AG10803 (cell line): ENCODE measurements at regions not wholly inside any gene's neighbourhood (a gene's known extent, or its start where the extent isn't known, plus 50 kb on each side); places are given as distances from the start of the nearest gene placed in this dataset.

ENCODE experiments used
- DNase-seq: peaks from one replicate; pipeline ENCODE4 v3.0.0; 2010; ENCODE audit warnings: low read depth
- H3K4me3 ChIP-seq: 2 replicates; pipeline ENCODE4 v1.5.1; 2011; ENCODE audit warnings: mild to moderate bottlenecking, low read length, control low read depth
- TF ChIP-seq, protein P1 (sequence below): conservative IDR thresholded peaks from 2 replicates; pipeline ENCODE4 v1.5.1; 2011; ENCODE audit warnings: mild to moderate bottlenecking, low read length, control low read depth, inconsistent platforms

DNA sequence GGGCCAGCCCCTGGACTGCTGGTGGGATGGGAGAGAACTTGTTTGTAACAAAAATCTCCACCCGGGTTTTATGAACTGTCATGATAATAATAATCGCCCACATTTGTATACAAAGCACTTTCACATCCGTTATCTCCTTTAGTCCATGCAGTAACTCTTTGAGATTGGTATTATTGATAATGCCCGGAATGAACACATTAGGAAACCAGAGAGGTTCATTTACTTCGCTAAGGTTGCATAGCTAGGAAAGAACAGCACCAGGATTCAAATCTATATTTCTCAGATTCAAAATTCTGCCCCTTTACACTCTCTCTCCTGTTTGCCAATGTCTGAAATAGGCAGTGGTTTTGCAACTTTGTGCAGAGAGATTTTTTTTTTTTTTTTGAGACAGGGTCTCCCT, 131.4 kb downstream of the FOXD2 start:
- no peak overlapping the region for H3K4me3 ChIP-seq
- TF ChIP-seq, protein P1, sequence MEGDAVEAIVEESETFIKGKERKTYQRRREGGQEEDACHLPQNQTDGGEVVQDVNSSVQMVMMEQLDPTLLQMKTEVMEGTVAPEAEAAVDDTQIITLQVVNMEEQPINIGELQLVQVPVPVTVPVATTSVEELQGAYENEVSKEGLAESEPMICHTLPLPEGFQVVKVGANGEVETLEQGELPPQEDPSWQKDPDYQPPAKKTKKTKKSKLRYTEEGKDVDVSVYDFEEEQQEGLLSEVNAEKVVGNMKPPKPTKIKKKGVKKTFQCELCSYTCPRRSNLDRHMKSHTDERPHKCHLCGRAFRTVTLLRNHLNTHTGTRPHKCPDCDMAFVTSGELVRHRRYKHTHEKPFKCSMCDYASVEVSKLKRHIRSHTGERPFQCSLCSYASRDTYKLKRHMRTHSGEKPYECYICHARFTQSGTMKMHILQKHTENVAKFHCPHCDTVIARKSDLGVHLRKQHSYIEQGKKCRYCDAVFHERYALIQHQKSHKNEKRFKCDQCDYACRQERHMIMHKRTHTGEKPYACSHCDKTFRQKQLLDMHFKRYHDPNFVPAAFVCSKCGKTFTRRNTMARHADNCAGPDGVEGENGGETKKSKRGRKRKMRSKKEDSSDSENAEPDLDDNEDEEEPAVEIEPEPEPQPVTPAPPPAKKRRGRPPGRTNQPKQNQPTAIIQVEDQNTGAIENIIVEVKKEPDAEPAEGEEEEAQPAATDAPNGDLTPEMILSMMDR: no peak
- DNase-seq: no peak

DNA sequence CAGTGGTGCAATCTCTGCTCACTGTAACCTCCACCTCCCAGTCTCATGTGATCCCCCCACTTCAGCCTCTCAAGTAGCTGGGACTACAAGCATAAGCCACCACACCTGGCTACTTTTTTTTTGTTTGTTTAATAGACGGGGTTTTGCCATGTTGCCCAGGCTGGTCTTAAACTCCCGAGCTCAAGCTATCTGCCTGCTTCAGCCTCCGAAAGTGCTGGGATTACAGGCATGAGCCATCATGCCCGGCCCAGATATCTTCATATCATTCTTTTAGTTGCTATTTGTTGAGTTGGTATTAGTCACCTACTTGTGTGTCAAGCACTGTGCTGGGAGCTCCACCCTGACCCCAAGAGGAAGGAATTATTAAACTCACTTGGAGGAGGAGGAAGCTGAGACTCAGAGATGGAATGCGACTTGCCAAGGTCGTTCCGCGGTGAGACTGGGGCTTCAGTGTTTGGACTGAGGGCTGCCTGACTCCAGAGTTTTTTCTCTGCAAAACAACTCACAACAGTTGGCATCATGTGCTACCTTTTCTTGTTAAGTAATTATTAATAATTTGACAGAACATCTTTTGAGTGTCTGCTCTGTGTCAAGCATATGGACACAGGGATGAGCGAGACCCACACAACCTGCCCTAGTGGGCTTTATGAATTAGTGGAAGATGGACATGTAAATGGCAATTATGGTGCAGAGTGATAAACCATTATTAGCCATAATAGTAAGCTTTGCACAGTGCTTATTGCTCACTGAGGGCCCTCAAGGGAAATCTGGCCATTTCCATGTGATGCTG, 132.0 kb downstream of the FOXD2 start:
- H3K4me3 ChIP-seq: no peak overlapping the region
- TF ChIP-seq, protein P1: peak; percentile 72
- DNase-seq: peak; percentile 93

DNA sequence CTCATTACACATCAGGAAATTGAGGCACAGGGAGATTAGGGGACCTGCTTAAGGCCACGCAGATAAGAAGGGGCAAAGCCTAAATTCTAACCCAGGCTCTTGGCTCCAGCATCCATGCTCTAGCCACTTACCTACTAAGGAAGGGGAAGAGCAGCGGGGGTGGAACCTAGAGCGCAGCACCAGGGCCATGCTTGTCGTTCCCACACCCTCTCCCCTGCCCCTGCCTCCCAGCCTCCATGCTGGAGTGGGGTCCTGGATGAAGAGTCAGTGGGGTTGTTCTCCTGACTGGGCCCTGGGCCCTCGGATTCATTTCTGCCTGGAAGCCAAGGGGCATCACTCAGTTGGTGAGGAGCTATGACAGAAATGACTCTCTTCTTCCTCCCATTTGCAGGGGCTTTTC, 133.3 kb downstream of the FOXD2 start:
- no peak overlapping the region for H3K4me3 ChIP-seq
- TF ChIP-seq, protein P1: no peak
- DNase-seq: no peak

DNA sequence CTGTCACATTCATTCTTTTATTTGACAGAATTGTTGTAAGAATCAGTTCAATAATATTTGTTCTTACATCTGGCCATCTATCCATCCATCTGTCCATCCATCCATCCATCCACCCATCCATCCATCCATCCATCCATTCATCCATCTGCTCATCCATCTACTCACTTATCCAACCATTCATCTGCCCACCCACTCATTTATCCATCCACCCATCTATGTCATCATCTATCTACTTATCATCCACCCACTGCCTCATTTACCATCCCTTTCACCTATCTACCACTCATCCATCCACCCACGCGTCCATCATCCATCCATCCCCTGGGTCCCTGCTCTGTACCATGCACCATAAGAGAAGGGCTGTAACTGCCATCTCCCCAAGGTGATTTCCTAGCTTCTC, 134.1 kb downstream of the FOXD2 start:
- no peak for DNase-seq
- TF ChIP-seq, protein P1: no peak
- H3K4me3 ChIP-seq: no peak overlapping the region

DNA sequence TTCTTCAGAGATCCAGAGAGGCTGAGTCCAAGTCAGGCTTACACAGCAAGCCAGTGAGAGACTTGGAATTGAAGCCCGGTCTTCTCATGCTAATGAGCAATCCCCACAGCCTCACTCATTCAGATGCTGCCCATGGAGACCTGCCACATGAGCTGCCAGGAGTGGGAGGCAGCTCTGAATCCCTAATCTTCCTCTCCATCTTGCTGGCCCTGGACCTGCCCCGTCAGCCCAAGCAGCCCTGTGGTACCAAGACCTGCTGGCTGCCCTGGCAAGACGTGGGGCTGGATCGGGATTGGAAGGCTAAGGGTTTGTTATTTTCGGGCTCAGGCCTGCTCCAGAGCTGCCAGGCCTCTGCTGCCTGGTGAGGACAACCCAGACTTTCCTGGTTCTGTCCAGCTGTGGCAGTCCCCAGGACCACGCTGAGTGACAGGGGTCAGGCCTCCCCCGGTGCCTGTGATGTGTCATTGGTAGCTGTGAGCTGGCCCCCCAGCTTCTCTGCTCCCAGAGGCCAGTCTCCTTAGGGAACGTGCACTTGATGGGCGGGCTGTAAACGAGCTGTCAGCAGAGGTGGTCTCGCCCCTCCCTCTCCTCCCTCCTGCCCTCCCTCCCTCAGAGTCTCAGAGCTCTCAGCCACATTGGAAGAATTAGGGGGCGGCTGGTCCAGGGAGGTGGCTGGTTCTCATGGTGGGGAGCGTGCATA, 135.0 kb downstream of the FOXD2 start:
- TF ChIP-seq, protein P1: no peak
- no peak overlapping the region for H3K4me3 ChIP-seq
- DNase-seq: no peak

DNA sequence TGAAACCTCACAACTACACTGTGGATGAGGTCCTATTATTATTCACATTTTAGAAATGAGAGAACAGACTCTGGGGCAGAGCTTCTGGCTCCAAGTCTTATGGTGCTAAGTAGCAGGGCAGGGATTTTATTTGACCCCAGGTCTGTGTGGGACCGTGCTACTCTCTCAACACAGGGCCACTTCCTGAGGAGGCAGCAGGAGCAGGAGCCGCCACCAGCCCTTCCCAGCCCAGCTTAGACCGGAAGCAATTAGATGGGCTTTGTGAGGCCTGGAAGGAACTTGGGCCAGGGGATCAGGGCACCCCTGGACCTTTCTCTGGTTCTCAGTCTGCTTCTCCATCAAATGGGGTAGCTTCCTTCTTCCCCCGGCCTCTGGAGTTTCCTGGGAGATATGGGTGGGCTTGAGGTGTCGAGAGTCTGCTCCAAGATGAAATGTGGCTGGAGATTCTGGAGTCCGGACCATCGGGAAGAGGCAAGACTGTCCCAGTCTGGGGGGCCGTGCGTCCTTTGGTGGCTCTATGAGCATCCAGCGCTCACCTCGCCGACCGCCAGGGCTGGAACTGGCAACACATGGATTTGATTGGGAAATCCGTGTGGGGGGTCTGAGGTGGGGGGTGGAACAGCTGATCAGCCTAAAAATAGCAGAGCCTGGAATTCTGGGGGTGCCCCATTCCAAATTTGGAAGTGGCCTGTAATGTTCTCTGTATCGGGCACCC, 136.8 kb downstream of the FOXD2 start:
- DNase-seq: no peak
- TF ChIP-seq, protein P1: no peak
- H3K4me3 ChIP-seq: no peak overlapping the region
